Adrenal gland (tissue), 9 donors: ENCODE measurements at regions not wholly inside any gene's neighbourhood (a gene's known extent, or its start where the extent isn't known, plus 50 kb on each side); places are given as distances from the start of the nearest gene placed in this dataset.
A peak's percentile ranks its signal among the peaks of the same experiment; 100 is the strongest.

Source experiments
- DNase-seq, 7 donors: peaks; one replicate each; pipeline ENCODE4 v3.0.0-alpha.2; 2019 to 2020
- H3K27ac ChIP-seq, 5 donors: fragments of 200-600 bp; sonication (generic) in 4 of 5; 1 replicate in 3 of 5; 2 replicates in 2 of 5; pipeline versions ENCODE4 v1.5.1 to v1.8.0; 2016 to 2020; ENCODE audit warnings: mild to moderate bottlenecking in 1 of 5
- H3K27me3 ChIP-seq: fragments of 200-600 bp; 2 replicates; pipeline ENCODE4 v1.8.0; 2021
- H3K36me3 ChIP-seq, 2 donors: fragments of 200-600 bp; replicated peaks in 1 of 2; 1 replicate in 1 of 2; 2 replicates in 1 of 2; pipeline versions ENCODE4 v1.5.1 to v1.8.0; 2018 to 2022
- H3K4me1 ChIP-seq, 2 donors: fragments of 200-600 bp; replicated peaks in 1 of 2; 1 replicate in 1 of 2; 2 replicates in 1 of 2; pipeline versions ENCODE4 v1.5.1 to v1.8.0; 2018 to 2021
- H3K4me3 ChIP-seq, 4 donors: fragments of 200-600 bp; sonication (generic) in 3 of 4; one replicate each; pipeline ENCODE4 v1.5.1; 2016 to 2018
- H3K9me3 ChIP-seq, 3 donors: fragments of 200-600 bp; sonication (generic) in 1 of 3; replicated peaks in 1 of 3; 1 replicate in 2 of 3; 2 replicates in 1 of 3; pipeline versions ENCODE4 v1.5.1 to v1.8.0; 2016 to 2021
- POLR2A ChIP-seq, 2 donors: fragments of 450-650 bp; IDR thresholded peaks; one replicate each; pipeline ENCODE4 v1.6.1; 2017; ENCODE audit warnings: antibody characterized with exemption in 2 of 2, mild to moderate bottlenecking in 2 of 2, moderate library complexity in 1 of 2
- WGBS, 4 donors: extraction: QIAGEN DNeasy Blood & Tissue Kit in 2 of 4; methylation state at CpG; one replicate each; pipeline versions ENCODE4 v1.1.5 to v1.1.7; 2013 to 2017; 5-methylcytosine and 5-hydroxymethylcytosine counted together
- intact Hi-C, 2 donors: fragments of 100-400 bp; cut with DNase I; formaldehyde crosslinking; loops; one replicate each; pipeline versions ENCODE4 v1.14.1 to v1.15.0; 2022 to 2023
- TF ChIP-seq, protein P1 (sequence below), 6 experiments: fragments of 450-650 bp in 4 of 6; fragments of 200-600 bp in 2 of 6; sonication (generic) in 1 of 6; IDR thresholded peaks; 1 replicate in 5 of 6; 2 replicates in 1 of 6; pipeline versions ENCODE4 v1.5.1 to v1.8.0; 2016 to 2021; ENCODE audit warnings: antibody characterized with exemption in 6 of 6, mild to moderate bottlenecking in 2 of 6, moderate library complexity in 1 of 6
- donor health status: healthy with polysubstance abuse.
- donor health status: Bipolar disorder and iron deficiency.
- donor health status: DM: yes; HTN: yes; CAD: no.
- donor health status: DM: no; HTN: no; CAD: no.
- donor health status: DM: no; HTN: no; CAD: no.

DNA sequence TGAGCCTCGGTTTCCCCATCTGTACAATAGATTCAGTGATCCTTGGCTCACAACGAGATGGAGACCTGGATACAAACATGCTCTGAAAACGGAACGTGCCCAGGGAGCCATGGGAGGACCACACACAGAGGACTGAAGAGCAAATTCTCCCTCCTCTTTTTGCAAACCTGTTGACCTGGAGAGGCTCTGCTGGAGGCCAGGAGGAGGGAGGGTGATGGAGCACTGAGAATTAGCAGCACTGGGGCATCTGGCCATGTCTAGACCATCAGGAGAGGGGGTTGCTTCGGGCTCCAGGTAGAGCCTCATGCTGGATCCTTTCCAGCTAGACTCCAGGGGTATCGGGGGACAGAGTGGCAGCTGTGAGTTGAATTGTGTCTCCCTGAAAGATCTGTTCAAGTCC, 97.4 kb upstream of the GPR26 start:
- peaks cover 20% of the 10 kb centered on the region for H3K27me3 ChIP-seq
- no peak overlapping the region for H3K27ac ChIP-seq
- intact Hi-C loops = loop anchor here in 1 of 2 donors (10.0 kb wide), 1 partner anchor 184 kb away; no protein-coding TSS in a partner anchor
- no peaks in the 10 kb centered on the region for H3K9me3 ChIP-seq
- TF ChIP-seq, protein P1, sequence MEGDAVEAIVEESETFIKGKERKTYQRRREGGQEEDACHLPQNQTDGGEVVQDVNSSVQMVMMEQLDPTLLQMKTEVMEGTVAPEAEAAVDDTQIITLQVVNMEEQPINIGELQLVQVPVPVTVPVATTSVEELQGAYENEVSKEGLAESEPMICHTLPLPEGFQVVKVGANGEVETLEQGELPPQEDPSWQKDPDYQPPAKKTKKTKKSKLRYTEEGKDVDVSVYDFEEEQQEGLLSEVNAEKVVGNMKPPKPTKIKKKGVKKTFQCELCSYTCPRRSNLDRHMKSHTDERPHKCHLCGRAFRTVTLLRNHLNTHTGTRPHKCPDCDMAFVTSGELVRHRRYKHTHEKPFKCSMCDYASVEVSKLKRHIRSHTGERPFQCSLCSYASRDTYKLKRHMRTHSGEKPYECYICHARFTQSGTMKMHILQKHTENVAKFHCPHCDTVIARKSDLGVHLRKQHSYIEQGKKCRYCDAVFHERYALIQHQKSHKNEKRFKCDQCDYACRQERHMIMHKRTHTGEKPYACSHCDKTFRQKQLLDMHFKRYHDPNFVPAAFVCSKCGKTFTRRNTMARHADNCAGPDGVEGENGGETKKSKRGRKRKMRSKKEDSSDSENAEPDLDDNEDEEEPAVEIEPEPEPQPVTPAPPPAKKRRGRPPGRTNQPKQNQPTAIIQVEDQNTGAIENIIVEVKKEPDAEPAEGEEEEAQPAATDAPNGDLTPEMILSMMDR (IDR thresholded peaks at IDR 0.05) = no peak
- no peak for TF ChIP-seq POLR2A (IDR thresholded peaks at IDR 0.05)
- H3K4me3 ChIP-seq = no peak overlapping the region
- no peaks in the 10 kb centered on the region for H3K36me3 ChIP-seq
- H3K4me1 ChIP-seq = no peaks in the 10 kb centered on the region
- DNase-seq = peak in 1 of 7 donors; percentile 14
- WGBS, 4 donors = 69 to 82% (median 75%) methylated on average over 5 to 6 of the region's 6 CpGs

DNA sequence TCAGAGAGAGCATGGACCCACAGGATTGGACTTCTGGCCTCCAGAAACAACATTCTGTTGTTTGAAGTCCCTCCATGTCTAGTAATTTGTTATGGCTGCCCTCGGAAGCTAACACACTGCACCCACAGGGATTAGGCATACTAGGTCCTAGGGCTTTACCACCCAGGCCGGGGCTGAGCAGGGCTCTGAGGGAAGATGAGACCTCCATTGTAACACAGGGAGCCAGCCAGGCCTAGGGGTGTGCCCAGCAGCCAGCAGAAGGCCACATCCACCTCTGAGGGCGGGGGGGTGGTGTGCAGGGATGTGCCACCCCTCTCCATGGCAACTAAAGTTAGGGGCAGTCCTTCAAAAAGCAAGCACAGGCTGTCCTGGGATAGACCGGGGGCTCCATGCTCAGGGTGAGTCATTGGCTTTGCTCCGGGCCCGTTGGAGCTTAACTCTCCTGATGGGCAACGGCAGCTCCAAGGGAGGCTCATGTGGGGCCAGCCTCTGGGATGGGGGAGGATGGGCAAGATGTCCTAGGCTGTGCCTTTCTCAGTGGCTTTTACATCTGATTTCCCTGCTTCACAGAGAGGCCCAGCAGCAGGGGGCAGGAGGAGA, 96.6 kb upstream of the GPR26 start:
- intact Hi-C loops = loop anchor here in 1 of 2 donors (10.0 kb wide), 1 partner anchor 185 kb away; no protein-coding TSS in a partner anchor
- Histone ChIP-seq H3K9me3 (no peaks in the 10 kb centered on the region), H3K4me3 (no peak overlapping the region), H3K27ac (no peak overlapping the region), H3K27me3 (peaks cover 20% of the 10 kb centered on the region), H3K36me3 (no peaks in the 10 kb centered on the region), H3K4me1 (no peaks in the 10 kb centered on the region)
- WGBS, 4 donors = 51 to 75% (median 67%) methylated on average over 1 to 7 of the region's 7 CpGs
- TF ChIP-seq, protein P1 (IDR thresholded peaks at IDR 0.05) = no peak
- TF ChIP-seq POLR2A (IDR thresholded peaks at IDR 0.05) = no peak
- DNase-seq = no peak

DNA sequence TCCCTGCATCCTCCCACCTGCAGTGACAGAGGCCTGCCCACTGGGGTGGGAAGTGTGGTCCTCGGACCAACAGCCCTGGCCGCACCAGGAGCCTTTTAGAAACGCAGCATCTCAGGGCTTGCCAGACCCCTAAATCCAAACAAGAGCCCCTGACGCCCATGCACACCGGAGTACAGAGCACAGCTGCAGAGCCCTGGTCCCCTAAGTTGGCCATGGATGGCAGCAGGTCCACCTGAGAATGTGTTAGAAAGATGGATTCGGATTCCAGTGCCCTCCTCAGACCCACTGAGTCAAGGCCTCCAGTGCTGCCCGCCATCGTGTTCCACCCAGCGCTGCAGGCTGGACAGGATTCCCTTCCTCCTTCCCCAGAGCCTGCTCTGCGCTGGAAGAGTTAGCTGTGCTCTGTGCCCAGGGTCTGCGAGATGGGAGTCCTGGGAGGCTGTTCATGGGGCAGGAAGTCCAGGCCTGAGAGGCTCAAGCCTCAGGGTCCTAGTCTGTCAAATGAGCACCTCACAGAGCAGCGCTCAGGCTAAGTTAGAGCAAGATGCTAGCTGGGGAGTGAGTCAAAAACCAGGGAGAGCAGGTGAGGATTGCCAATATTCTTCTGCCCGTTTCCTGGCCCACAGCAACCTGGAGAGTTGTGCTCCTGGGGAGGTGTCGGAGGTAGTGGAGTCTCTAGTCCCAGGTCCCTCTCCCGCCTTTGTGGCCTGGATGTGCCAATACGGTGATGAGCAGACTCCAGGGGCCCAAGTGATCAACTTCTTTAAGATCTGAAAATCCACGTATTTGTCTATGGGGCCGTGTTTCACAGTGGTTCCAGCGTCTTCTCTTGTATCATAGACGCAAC, 95.9 kb upstream of the GPR26 start:
- WGBS, 4 donors = 72 to 82% (median 80%) methylated on average over 15 to 20 of the region's 20 CpGs
- Histone ChIP-seq H3K9me3 (no peaks in the 10 kb centered on the region), H3K27me3 (peaks cover 24% of the 10 kb centered on the region), H3K4me1 (no peaks in the 10 kb centered on the region), H3K36me3 (no peaks in the 10 kb centered on the region), H3K4me3 (no peak overlapping the region), H3K27ac (no peak overlapping the region)
- TF ChIP-seq, protein P1 (IDR thresholded peaks at IDR 0.05) = no peak
- TF ChIP-seq POLR2A (IDR thresholded peaks at IDR 0.05) = no peak
- intact Hi-C loops = no loop called here
- no peak for DNase-seq

DNA sequence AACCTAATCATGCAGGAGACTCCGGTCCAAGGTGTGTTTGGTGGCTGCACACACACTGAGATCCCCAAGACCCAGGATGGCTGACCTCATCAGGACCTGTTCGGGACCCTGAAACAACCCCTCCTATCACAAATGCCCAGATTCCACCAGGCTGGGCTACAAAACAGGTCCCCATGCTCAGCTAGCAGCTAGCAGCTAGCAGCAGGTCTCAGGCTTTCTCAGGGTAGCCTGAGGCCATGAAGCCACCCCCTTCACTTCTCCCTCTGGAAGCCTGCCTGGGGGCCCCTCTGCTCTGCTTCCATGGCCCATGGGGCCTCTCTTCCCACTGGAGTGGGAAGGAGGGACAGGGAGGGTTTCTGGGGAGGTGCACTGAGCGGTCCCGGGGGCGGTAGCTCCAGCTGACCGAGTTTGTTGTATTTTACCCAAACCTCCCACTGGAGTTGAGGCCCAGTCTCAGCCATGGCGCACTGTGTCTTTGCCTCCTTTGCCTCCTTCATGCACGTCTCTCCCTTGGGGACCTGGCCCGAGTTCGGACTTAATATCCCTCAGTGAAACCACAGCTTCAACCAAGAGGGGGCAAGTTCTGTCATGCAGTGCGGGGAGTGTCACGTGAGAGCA, 95.1 kb upstream of the GPR26 start:
- H3K27me3 ChIP-seq = peaks cover 25% of the 10 kb centered on the region
- intact Hi-C loops = no loop called here
- 47 to 72% (median 63%) methylated on average over 10 to 12 of the region's 12 CpGs for WGBS, 4 donors

More for the DNA sequence above, 95.1 kb upstream of the GPR26 start:
- Histone ChIP-seq H3K4me1 (no peaks in the 10 kb centered on the region), H3K9me3 (no peaks in the 10 kb centered on the region), H3K27ac (no peak overlapping the region), H3K4me3 (no peak overlapping the region), H3K36me3 (no peaks in the 10 kb centered on the region)
- TF ChIP-seq, protein P1 (IDR thresholded peaks at IDR 0.05) = no peak
- no peak for TF ChIP-seq POLR2A (IDR thresholded peaks at IDR 0.05)
- DNase-seq = no peak
